ENCODE measurements at regions not wholly inside any gene's neighbourhood (a gene's known extent, or its start where the extent isn't known, plus 50 kb on each side); places are given as distances from the start of the nearest gene placed in this dataset.

DNA sequence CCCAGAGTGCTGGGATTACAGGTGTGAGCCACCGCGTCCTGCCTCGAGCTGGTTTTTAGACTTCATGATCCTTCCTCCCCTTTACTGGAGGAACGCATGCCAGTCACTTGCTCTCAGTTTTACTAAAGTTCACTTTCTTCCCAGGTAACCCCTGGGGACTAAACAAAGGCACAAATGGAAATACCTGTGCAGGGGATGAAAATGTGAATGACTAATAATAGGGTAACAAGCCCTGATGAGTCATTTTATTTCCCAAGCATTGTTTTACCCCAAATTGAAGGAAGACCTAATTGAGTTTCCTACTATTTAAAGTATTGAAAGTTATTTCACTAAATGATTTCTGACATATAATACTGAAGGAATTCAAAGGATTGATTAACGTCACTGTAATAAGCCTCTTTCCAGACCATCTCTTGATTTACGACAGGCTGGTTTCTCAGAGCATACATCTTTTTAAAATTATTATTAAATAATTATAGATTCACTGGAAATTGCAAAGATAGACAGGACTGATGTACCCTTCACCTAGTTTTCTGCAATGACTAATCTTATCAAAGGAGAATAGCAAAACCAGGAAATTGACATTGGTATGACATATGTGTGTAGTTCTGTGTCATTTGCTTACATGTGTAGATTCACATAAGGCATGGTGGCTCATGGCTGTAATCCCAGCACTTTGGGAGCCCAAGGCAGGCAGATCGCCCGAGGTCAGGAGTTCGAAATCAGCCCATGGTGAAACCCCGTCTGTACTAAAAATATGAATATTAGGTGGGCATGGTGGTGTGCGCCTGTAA is 53.2 kb upstream of the SOD1 start:
- no TSS peak for BruUV-seq (replicated peaks)

DNA sequence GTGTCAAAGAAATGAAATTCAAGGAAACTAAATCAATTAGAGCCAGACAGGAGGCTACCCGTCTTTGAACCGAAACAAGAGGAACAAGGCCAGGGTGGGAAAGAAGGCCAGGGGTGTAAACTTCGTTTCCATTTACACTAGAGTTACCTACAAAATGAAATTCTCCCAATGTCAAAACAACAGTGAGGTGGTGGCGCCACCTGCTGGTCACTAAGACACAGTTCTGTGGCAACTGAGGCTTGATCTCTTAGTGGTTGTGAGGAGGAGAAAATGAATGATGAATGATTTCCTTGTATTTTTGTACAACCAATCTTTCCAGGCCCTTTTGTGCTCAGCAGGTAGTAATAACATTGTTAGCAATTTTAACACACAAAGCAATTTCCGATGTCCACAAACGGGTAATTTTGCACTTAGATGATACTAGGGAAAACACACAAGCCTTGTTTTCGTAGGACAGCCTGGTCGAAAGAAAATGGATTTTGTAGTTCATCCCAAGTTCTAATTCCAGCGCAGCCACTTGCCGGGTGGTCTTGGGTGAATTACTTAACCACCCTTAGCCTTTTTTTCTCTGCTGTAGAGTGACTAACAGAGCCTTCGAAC is 54.8 kb upstream of the SOD1 start:
- Histone ChIP-seq H3K36me3 (ENCODE audit: insufficient read depth, low read length) (no peaks in the 10 kb centered on the region), H3K27ac (ENCODE audit: low read depth, low read length, poor library complexity, severe bottlenecking) (no peak overlapping the region), H3K9me3 (ENCODE audit: low read length) (no peaks in the 10 kb centered on the region), H2AFZ (ENCODE audit: low read length) (no peak overlapping the region), H3K4me2 (ENCODE audit: low read length) (no peak overlapping the region), H3K9me2 (ENCODE audit: insufficient read depth, low read length) (no peaks in the 10 kb centered on the region), H3K4me1 (ENCODE audit: insufficient read depth, low read length, poor library complexity, severe bottlenecking) (no peaks in the 10 kb centered on the region), H4K20me1 (ENCODE audit: insufficient read depth, low read length) (no peaks in the 10 kb centered on the region), H3K4me3 (ENCODE audit: low read depth, low read length, poor library complexity, severe bottlenecking) (no peak overlapping the region), H3K79me2 (ENCODE audit: insufficient read depth, low read depth, low read length) (no peaks in the 10 kb centered on the region)
- POLR2A ChIA-PET = no interaction called here
- intact Hi-C loops (cut with micrococcal nuclease; ENCODE audit: unreplicated experiment) = loop anchor here (1.0 kb wide), 1 partner anchor 406 kb away; no protein-coding TSS in a partner anchor
- no peak for TF ChIP-seq EZH2phosphoT487 (IDR thresholded peaks at IDR 0.05; ENCODE audit: borderline replicate concordance, low read depth, low read length)
- TF ChIP-seq, protein P1, sequence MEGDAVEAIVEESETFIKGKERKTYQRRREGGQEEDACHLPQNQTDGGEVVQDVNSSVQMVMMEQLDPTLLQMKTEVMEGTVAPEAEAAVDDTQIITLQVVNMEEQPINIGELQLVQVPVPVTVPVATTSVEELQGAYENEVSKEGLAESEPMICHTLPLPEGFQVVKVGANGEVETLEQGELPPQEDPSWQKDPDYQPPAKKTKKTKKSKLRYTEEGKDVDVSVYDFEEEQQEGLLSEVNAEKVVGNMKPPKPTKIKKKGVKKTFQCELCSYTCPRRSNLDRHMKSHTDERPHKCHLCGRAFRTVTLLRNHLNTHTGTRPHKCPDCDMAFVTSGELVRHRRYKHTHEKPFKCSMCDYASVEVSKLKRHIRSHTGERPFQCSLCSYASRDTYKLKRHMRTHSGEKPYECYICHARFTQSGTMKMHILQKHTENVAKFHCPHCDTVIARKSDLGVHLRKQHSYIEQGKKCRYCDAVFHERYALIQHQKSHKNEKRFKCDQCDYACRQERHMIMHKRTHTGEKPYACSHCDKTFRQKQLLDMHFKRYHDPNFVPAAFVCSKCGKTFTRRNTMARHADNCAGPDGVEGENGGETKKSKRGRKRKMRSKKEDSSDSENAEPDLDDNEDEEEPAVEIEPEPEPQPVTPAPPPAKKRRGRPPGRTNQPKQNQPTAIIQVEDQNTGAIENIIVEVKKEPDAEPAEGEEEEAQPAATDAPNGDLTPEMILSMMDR (conservative IDR thresholded peaks at IDR 0.05; ENCODE audit: low read length) = peak; percentile 97
- DNase-seq (ENCODE audit: low spot score) = peak; percentile 83
- no TSS peak for BruUV-seq (replicated peaks)
- CTCF ChIA-PET (ENCODE audit: unreplicated experiment) = no interaction called here

More for the DNA sequence above, 53.2 kb upstream of the SOD1 start:
- H3K9me3 ChIP-seq (ENCODE audit: low read length) = no peaks in the 10 kb centered on the region
- no peaks in the 10 kb centered on the region for H3K36me3 ChIP-seq (ENCODE audit: insufficient read depth, low read length)
- no peak overlapping the region for H3K4me2 ChIP-seq (ENCODE audit: low read length)
- intact Hi-C loops (cut with micrococcal nuclease; ENCODE audit: unreplicated experiment) = no loop called here
- H3K4me3 ChIP-seq (ENCODE audit: low read depth, low read length, poor library complexity, severe bottlenecking) = no peak overlapping the region
- TF ChIP-seq, protein P1 (conservative IDR thresholded peaks at IDR 0.05; ENCODE audit: low read length) = no peak
- TF ChIP-seq EZH2phosphoT487 (IDR thresholded peaks at IDR 0.05; ENCODE audit: borderline replicate concordance, low read depth, low read length) = no peak
- no peak overlapping the region for H3K27ac ChIP-seq (ENCODE audit: low read depth, low read length, poor library complexity, severe bottlenecking)
- H3K4me1 ChIP-seq (ENCODE audit: insufficient read depth, low read length, poor library complexity, severe bottlenecking) = no peaks in the 10 kb centered on the region
- no peak for DNase-seq (ENCODE audit: low spot score)
- ChIA-PET CTCF (ENCODE audit: unreplicated experiment) (no interaction called here), POLR2A (no interaction called here)
- no peaks in the 10 kb centered on the region for H3K9me2 ChIP-seq (ENCODE audit: insufficient read depth, low read length)
- no peaks in the 10 kb centered on the region for H4K20me1 ChIP-seq (ENCODE audit: insufficient read depth, low read length)
- no peaks in the 10 kb centered on the region for H3K79me2 ChIP-seq (ENCODE audit: insufficient read depth, low read depth, low read length)
- no peak overlapping the region for H2AFZ ChIP-seq (ENCODE audit: low read length)

DNA sequence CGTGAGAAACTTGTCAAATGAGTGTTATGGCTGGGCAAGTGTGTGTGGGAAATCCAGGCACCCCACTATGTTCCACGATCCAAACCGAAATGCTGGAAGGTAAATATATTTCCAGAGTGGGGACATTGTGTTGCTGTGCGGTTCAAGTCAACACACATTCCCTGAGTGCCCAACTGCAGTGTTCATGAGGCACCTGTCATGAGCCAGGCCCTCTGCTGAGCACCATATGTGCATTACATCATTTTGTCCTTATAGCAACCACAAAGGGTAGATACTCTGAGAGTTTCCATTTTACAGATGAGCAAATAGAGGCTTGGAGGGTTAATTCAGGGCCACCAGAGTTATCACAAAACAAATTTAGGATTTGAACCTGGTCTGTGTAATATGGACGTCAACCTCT is 59.9 kb upstream of the SOD1 start:
- Histone ChIP-seq H2AFZ (ENCODE audit: low read length) (no peak overlapping the region), H3K4me3 (ENCODE audit: low read depth, low read length, poor library complexity, severe bottlenecking) (no peak overlapping the region), H3K36me3 (ENCODE audit: insufficient read depth, low read length) (no peaks in the 10 kb centered on the region), H3K4me1 (ENCODE audit: insufficient read depth, low read length, poor library complexity, severe bottlenecking) (no peaks in the 10 kb centered on the region), H3K9me3 (ENCODE audit: low read length) (no peaks in the 10 kb centered on the region), H3K9me2 (ENCODE audit: insufficient read depth, low read length) (no peaks in the 10 kb centered on the region), H4K20me1 (ENCODE audit: insufficient read depth, low read length) (no peaks in the 10 kb centered on the region), H3K79me2 (ENCODE audit: insufficient read depth, low read depth, low read length) (no peaks in the 10 kb centered on the region), H3K27ac (ENCODE audit: low read depth, low read length, poor library complexity, severe bottlenecking) (no peak overlapping the region), H3K4me2 (ENCODE audit: low read length) (no peak overlapping the region)
- DNase-seq (ENCODE audit: low spot score) = no peak
- CTCF ChIA-PET (ENCODE audit: unreplicated experiment) = interaction anchor here (0.5 kb wide), 1 partner anchor 40 kb away, joined by 5 read pairs; no protein-coding TSS in a partner anchor
- intact Hi-C loops (cut with micrococcal nuclease; ENCODE audit: unreplicated experiment) = no loop called here
- POLR2A ChIA-PET = no interaction called here
- BruUV-seq (replicated peaks) = no TSS peak
- TF ChIP-seq EZH2phosphoT487 (IDR thresholded peaks at IDR 0.05; ENCODE audit: borderline replicate concordance, low read depth, low read length) = no peak
- TF ChIP-seq, protein P1 (conservative IDR thresholded peaks at IDR 0.05; ENCODE audit: low read length) = no peak
